Right lobe of liver (tissue), 4 donors: ENCODE measurements at regions not wholly inside any gene's neighbourhood (a gene's known extent, or its start where the extent isn't known, plus 50 kb on each side); places are given as distances from the start of the nearest gene placed in this dataset.

Source experiments
- POLR2A ChIP-seq: fragments of 450-650 bp; IDR thresholded peaks from one replicate; pipeline ENCODE4 v1.6.1; 2017; ENCODE audit warnings: antibody characterized with exemption, mild to moderate bottlenecking
- TF ChIP-seq, protein P1 (sequence below), 4 donors: fragments of 200-600 bp in 3 of 4; fragments of 450-650 bp in 1 of 4; IDR thresholded peaks; one replicate each; pipeline versions ENCODE4 v1.5.1 to v1.8.0; 2016 to 2022; ENCODE audit warnings: antibody characterized with exemption in 4 of 4, mild to moderate bottlenecking in 2 of 4
- donor health status: DM: no; HTN: no; CAD: no.
- donor health status: DM: no; HTN: no; CAD: no.
- donor health status: DM: no; HTN: yes; CAD: no.

DNA sequence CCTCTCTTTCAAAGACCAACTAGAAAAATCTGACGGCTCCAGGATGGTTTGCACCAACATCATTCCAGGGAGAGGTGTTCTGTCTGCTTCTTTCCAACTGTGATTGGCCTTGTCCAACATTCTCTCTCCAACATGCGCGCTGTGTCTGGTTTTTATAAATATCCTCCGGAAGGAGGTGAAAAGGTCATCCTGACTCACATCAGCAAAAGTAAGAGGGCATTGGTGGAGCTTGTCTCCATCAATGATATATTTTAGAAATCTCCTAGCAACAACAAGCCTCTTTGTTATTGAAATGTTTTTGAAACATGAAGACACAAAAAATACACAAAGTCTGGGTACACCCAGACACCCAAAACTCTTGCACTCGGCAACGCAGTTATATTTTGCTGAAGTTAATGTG lies 475.3 kb upstream of the JARID2 start:
- TF ChIP-seq, protein P1, sequence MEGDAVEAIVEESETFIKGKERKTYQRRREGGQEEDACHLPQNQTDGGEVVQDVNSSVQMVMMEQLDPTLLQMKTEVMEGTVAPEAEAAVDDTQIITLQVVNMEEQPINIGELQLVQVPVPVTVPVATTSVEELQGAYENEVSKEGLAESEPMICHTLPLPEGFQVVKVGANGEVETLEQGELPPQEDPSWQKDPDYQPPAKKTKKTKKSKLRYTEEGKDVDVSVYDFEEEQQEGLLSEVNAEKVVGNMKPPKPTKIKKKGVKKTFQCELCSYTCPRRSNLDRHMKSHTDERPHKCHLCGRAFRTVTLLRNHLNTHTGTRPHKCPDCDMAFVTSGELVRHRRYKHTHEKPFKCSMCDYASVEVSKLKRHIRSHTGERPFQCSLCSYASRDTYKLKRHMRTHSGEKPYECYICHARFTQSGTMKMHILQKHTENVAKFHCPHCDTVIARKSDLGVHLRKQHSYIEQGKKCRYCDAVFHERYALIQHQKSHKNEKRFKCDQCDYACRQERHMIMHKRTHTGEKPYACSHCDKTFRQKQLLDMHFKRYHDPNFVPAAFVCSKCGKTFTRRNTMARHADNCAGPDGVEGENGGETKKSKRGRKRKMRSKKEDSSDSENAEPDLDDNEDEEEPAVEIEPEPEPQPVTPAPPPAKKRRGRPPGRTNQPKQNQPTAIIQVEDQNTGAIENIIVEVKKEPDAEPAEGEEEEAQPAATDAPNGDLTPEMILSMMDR (IDR thresholded peaks at IDR 0.05): no peak
- TF ChIP-seq POLR2A: no peak
